Spleen (tissue), 11 donors: ENCODE measurements at regions not wholly inside any gene's neighbourhood (a gene's known extent, or its start where the extent isn't known, plus 50 kb on each side); places are given as distances from the start of the nearest gene placed in this dataset.

ENCODE experiments used
- DNase-seq: peaks from one replicate; pipeline ENCODE4 v3.0.0-alpha.2; 2020
- H3K27ac ChIP-seq, 8 donors: fragments of 200-600 bp; sonication (generic) in 7 of 8; 1 replicate in 4 of 8; 2 replicates in 4 of 8; pipeline versions ENCODE4 v1.5.0 to v1.8.0; 2016 to 2021; ENCODE audit warnings: inconsistent platforms in 4 of 8, mild to moderate bottlenecking in 4 of 8, moderate library complexity in 1 of 8
- H3K27me3 ChIP-seq, 7 donors: fragments of 200-600 bp; sonication (generic) in 6 of 7; replicated peaks in 1 of 7; 1 replicate in 4 of 7; 2 replicates in 3 of 7; pipeline versions ENCODE4 v1.5.0 to v1.8.0; 2016 to 2021; ENCODE audit warnings: inconsistent platforms in 3 of 7, mild to moderate bottlenecking in 1 of 7
- H3K36me3 ChIP-seq, 6 donors: fragments of 200-600 bp; sonication (generic) in 5 of 6; 1 replicate in 4 of 6; 2 replicates in 2 of 6; pipeline versions ENCODE4 v1.5.0 to v1.8.0; 2016 to 2021; ENCODE audit warnings: inconsistent platforms in 2 of 6
- H3K4me1 ChIP-seq, 6 donors: fragments of 200-600 bp; sonication (generic) in 5 of 6; 1 replicate in 3 of 6; 2 replicates in 3 of 6; pipeline versions ENCODE4 v1.5.0 to v1.8.0; 2016 to 2021; ENCODE audit warnings: inconsistent platforms in 3 of 6
- H3K4me3 ChIP-seq, 8 donors: fragments of 200-600 bp; sonication (generic) in 7 of 8; 1 replicate in 4 of 8; 2 replicates in 4 of 8; pipeline versions ENCODE4 v1.5.0 to v1.8.0; 2016 to 2021; ENCODE audit warnings: inconsistent platforms in 4 of 8, mild to moderate bottlenecking in 4 of 8, moderate library complexity in 2 of 8
- H3K9me3 ChIP-seq, 8 donors: fragments of 200-600 bp; sonication (generic) in 7 of 8; 1 replicate in 4 of 8; 2 replicates in 4 of 8; pipeline versions ENCODE4 v1.5.0 to v1.8.0; 2016 to 2021; ENCODE audit warnings: inconsistent platforms in 4 of 8
- CTCF ChIP-seq, 11 experiments: fragments of 200-600 bp in 7 of 11; fragments of 450-650 bp in 4 of 11; sonication (generic) in 4 of 11; IDR thresholded peaks in 8 of 11; conservative IDR thresholded peaks in 3 of 11; 1 replicate in 7 of 11; 2 replicates in 4 of 11; pipeline versions ENCODE4 v1.4.0 to v1.8.0; 2016 to 2021; ENCODE audit warnings: antibody characterized with exemption in 11 of 11, inconsistent platforms in 4 of 11, mild to moderate bottlenecking in 1 of 11
- POLR2A ChIP-seq, 3 donors: fragments of 450-650 bp; IDR thresholded peaks; one replicate each; pipeline ENCODE4 v1.5.1; 2017; ENCODE audit warnings: antibody characterized with exemption in 3 of 3, mild to moderate bottlenecking in 1 of 3
- POLR2AphosphoS5 ChIP-seq, 3 donors: sonication (generic); formaldehyde crosslinking; IDR thresholded peaks; one replicate each; pipeline ENCODE4 v1.5.1; 2017; ENCODE audit warnings: antibody characterized with exemption in 3 of 3
- WGBS, 5 donors: extraction: QIAGEN DNeasy Blood & Tissue Kit in 3 of 5; methylation state at CpG; one replicate each; pipeline versions ENCODE4 v1.1.5 to v1.1.7; 2013 to 2018; 5-methylcytosine and 5-hydroxymethylcytosine counted together
- intact Hi-C: fragments of 100-400 bp; cut with DNase I; formaldehyde crosslinking; loops from one replicate; pipeline ENCODE4 v1.15.0; 2023; ENCODE audit warnings: low total_unique reads
- donor health status: healthy with polysubstance abuse.
- donor health status: DM: no; HTN: no; CAD: no; lungs with moderate emphysema.
- donor health status: DM: no; HTN: no; CAD: no.
- donor health status: Bipolar disorder and iron deficiency.
- donor health status: healthy.
- donor health status: DM: no; HTN: no; CAD: no.
- donor health status: DM: yes; HTN: yes; CAD: no.

GRCh38 chr15:70259640-70260508 lies 162.2 kb upstream of the TLE3 start:
- WGBS, 5 donors: 45 to 59% (median 52%) methylated on average over 9 of the region's 9 CpGs
- Histone ChIP-seq H3K4me1 (peaks cover 34 to 79% (median 64%) of the 10 kb centered on the region in 6 donors), H3K9me3 (no peaks in the 10 kb centered on the region), H3K4me3 (no peak overlapping the region), H3K27me3 (peaks cover 0 to 6% (median 0%) of the 10 kb centered on the region in 7 donors), H3K27ac (peak overlapping the region in 1 of 8 donors; percentile 64), H3K36me3 (no peaks in the 10 kb centered on the region)
- TF ChIP-seq POLR2AphosphoS5 (IDR thresholded peaks at IDR 0.05) (no peak), CTCF (IDR thresholded peaks at IDR 0.05 in 8 of 11, conservative IDR thresholded peaks at IDR 0.05 in 3 of 11) (peak in 3 of 11 experiments; percentile 13 to 22 (median 20))
- DNase-seq: peak; percentile 76
- intact Hi-C loops: no loop called here

GRCh38 chr15:70259028-70259424 lies 161.3 kb upstream of the TLE3 start:
- 11 to 18% (median 13%) methylated on average over 10 to 11 of the region's 11 CpGs for WGBS, 5 donors
- peaks cover 0 to 14% (median 0%) of the 10 kb centered on the region in 7 donors for H3K27me3 ChIP-seq
- H3K36me3 ChIP-seq: no peaks in the 10 kb centered on the region
- H3K9me3 ChIP-seq: no peaks in the 10 kb centered on the region
- peaks cover 33 to 70% (median 55%) of the 10 kb centered on the region in 6 donors for H3K4me1 ChIP-seq
- H3K4me3 ChIP-seq: peak overlapping the region in 2 of 8 donors; percentile 2 to 49
- peak; percentile 93 for DNase-seq
- peak overlapping the region in 5 of 8 donors; percentile 16 to 75 (median 61) for H3K27ac ChIP-seq
- intact Hi-C loops: no loop called here
- TF ChIP-seq POLR2AphosphoS5 (IDR thresholded peaks at IDR 0.05) (no peak), CTCF (IDR thresholded peaks at IDR 0.05 in 8 of 11, conservative IDR thresholded peaks at IDR 0.05 in 3 of 11) (no peak), POLR2A (IDR thresholded peaks at IDR 0.05) (no peak)

- Histone ChIP-seq H3K4me1 (peaks cover 28 to 65% (median 50%) of the 10 kb centered on the region in 6 donors), H3K27ac (peak overlapping the region in 5 of 8 donors; percentile 16 to 75 (median 61)), H3K27me3 (peaks cover 0 to 19% (median 0%) of the 10 kb centered on the region in 7 donors), H3K36me3 (no peaks in the 10 kb centered on the region), H3K9me3 (no peaks in the 10 kb centered on the region), H3K4me3 (peak overlapping the region in 2 of 8 donors; percentile 2 to 49)
- intact Hi-C loops: no loop called here
- DNase-seq: peak; percentile 90
- TF ChIP-seq POLR2A (IDR thresholded peaks at IDR 0.05) (no peak), POLR2AphosphoS5 (IDR thresholded peaks at IDR 0.05) (peak; percentile 25 to 71 (median 71))
- 22 to 42% (median 26%) methylated on average over 11 to 17 of the region's 17 CpGs for WGBS, 5 donors
These were observed 160.8 kb upstream of the TLE3 start for GRCh38 chr15:70258369-70259027.

GRCh38 chr15:70257573-70258248 lies 160.0 kb upstream of the TLE3 start:
- DNase-seq: peak; percentile 83
- peak in 2 of 3 donors; percentile 59 to 67 for TF ChIP-seq POLR2AphosphoS5 (IDR thresholded peaks at IDR 0.05)
- TF ChIP-seq CTCF (IDR thresholded peaks at IDR 0.05 in 8 of 11, conservative IDR thresholded peaks at IDR 0.05 in 3 of 11): no peak

More at GRCh38 chr15:70257573-70258248, 160.0 kb upstream of the TLE3 start:
- H3K27ac ChIP-seq: no peak overlapping the region
- no peak overlapping the region for H3K4me3 ChIP-seq
- H3K36me3 ChIP-seq: no peaks in the 10 kb centered on the region
- intact Hi-C loops: no loop called here
- 34 to 41% (median 38%) methylated on average over 8 of the region's 8 CpGs for WGBS, 5 donors
- no peaks in the 10 kb centered on the region for H3K9me3 ChIP-seq
- peaks cover 0 to 27% (median 0%) of the 10 kb centered on the region in 7 donors for H3K27me3 ChIP-seq
- peaks cover 26 to 57% (median 42%) of the 10 kb centered on the region in 6 donors for H3K4me1 ChIP-seq
